ENCODE measurements at regions not wholly inside any gene's neighbourhood (a gene's known extent, or its start where the extent isn't known, plus 50 kb on each side); places are given as distances from the start of the nearest gene placed in this dataset.

- CTCF ChIA-PET, result no interaction called here
- POLR2A ChIA-PET, result no interaction called here
- DNase-seq (ENCODE audit: low read depth, low spot score), result no peak
These were observed 360.1 kb upstream of the GOLIM4 start for GRCh38 chr3:168455814-168456213.

GRCh38 chr3:168453623-168454022 is 357.9 kb upstream of the GOLIM4 start:
- ChIA-PET POLR2A (no interaction called here), CTCF (no interaction called here)
- no peak for TF ChIP-seq CTCF (IDR thresholded peaks at IDR 0.05; ENCODE audit: insufficient read depth, low read length, missing control alignments)
- DNase-seq (ENCODE audit: low read depth, low spot score), result no peak
- no peak overlapping the region for H3K4me3 ChIP-seq (ENCODE audit: low read depth, low read length)

More at GRCh38 chr3:168455814-168456213, 360.1 kb upstream of the GOLIM4 start:
- no peak overlapping the region for H3K4me3 ChIP-seq (ENCODE audit: low read depth, low read length)
- no peak for TF ChIP-seq CTCF (IDR thresholded peaks at IDR 0.05; ENCODE audit: insufficient read depth, low read length, missing control alignments)

GRCh38 chr3:168443965-168444364 is 348.2 kb upstream of the GOLIM4 start:
- ChIA-PET CTCF (interaction anchor here (1.0 kb wide), 1 partner anchor 232 kb away, joined by 3 read pairs; no protein-coding TSS in a partner anchor), POLR2A (no interaction called here)
- no peak for TF ChIP-seq CTCF (IDR thresholded peaks at IDR 0.05; ENCODE audit: insufficient read depth, low read length, missing control alignments)
- no peak overlapping the region for H3K4me3 ChIP-seq (ENCODE audit: low read depth, low read length)
- DNase-seq (ENCODE audit: low read depth, low spot score), result no peak

- no peak overlapping the region for H3K4me3 ChIP-seq (ENCODE audit: low read depth, low read length)
- CTCF ChIA-PET, result no interaction called here
- POLR2A ChIA-PET, result no interaction called here
- no peak for TF ChIP-seq CTCF (IDR thresholded peaks at IDR 0.05; ENCODE audit: insufficient read depth, low read length, missing control alignments)
- no peak for DNase-seq (ENCODE audit: low read depth, low spot score)
These were observed 346.8 kb upstream of the GOLIM4 start for GRCh38 chr3:168442502-168442901.

GRCh38 chr3:168436245-168436724 is 340.6 kb upstream of the GOLIM4 start:
- DNase-seq (ENCODE audit: low read depth, low spot score), result no peak
- no peak overlapping the region for H3K4me3 ChIP-seq (ENCODE audit: low read depth, low read length)
- TF ChIP-seq CTCF (IDR thresholded peaks at IDR 0.05; ENCODE audit: insufficient read depth, low read length, missing control alignments), result no peak
- ChIA-PET POLR2A (no interaction called here), CTCF (no interaction called here)

GRCh38 chr3:168431491-168431890 is 335.8 kb upstream of the GOLIM4 start:
- CTCF ChIA-PET, result no interaction called here
- no peak overlapping the region for H3K4me3 ChIP-seq (ENCODE audit: low read depth, low read length)
- DNase-seq (ENCODE audit: low read depth, low spot score), result no peak
- POLR2A ChIA-PET, result no interaction called here
- TF ChIP-seq CTCF (IDR thresholded peaks at IDR 0.05; ENCODE audit: insufficient read depth, low read length, missing control alignments), result no peak

Measured in AG04449 (cell line).